ENCODE measurements at regions not wholly inside any gene's neighbourhood (a gene's known extent, or its start where the extent isn't known, plus 50 kb on each side); places are given as distances from the start of the nearest gene placed in this dataset.

GRCh38 chr17:77712578-77712977 is 245.9 kb upstream of the TNRC6C start:
- DNase-seq (ENCODE audit: extremely low read depth, low read depth), result no peak
- TF ChIP-seq CTCF (IDR thresholded peaks at IDR 0.05; ENCODE audit: low read depth, low read length), result no peak

- TF ChIP-seq CTCF (IDR thresholded peaks at IDR 0.05; ENCODE audit: low read depth, low read length), result no peak
These were observed 242.1 kb upstream of the TNRC6C start for GRCh38 chr17:77716289-77716926.

GRCh38 chr17:77717941-77718668 is 240.4 kb upstream of the TNRC6C start:
- DNase-seq (ENCODE audit: extremely low read depth, low read depth), result no peak
- TF ChIP-seq CTCF (IDR thresholded peaks at IDR 0.05; ENCODE audit: low read depth, low read length), result no peak

More at GRCh38 chr17:77716289-77716926, 242.1 kb upstream of the TNRC6C start:
- no peak for DNase-seq (ENCODE audit: extremely low read depth, low read depth)

DNA sequence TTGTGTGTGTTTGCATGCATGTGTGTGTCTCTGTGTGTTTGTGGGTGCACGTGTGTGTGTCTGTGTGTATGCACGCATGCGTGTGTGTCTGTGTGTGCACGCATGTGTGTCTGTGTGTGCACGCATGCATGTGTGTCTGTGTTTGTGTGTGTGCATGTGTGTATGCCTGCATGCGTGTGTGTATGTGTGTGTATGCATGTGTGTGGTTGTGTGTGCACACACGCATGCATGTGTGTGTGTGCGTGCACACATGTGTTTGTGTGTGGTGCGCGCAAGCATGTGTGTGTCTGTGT is 239.9 kb upstream of the TNRC6C start:
- no peak for DNase-seq (ENCODE audit: extremely low read depth, low read depth)
- no peak for TF ChIP-seq CTCF (IDR thresholded peaks at IDR 0.05; ENCODE audit: low read depth, low read length)

DNA sequence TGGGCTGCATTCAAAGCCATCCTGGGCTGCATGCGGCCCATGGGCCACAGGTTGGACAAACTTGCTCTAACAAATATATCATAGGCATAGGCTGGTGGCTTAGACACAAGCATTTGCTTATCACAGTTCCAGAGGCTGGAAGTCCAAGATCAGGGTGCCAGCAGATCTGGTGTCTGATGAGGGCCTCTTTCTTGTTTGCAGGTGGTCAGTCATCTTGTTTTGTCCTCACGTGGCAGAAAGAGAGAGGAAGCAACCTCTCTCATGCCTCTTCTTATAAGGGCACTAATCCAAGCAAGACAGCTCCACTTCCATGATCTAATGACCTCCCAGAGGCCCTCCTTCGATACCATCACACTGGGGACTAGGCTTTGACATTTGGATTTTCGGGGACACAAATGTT is 238.7 kb upstream of the TNRC6C start:
- TF ChIP-seq CTCF (IDR thresholded peaks at IDR 0.05; ENCODE audit: low read depth, low read length), result no peak

DNA sequence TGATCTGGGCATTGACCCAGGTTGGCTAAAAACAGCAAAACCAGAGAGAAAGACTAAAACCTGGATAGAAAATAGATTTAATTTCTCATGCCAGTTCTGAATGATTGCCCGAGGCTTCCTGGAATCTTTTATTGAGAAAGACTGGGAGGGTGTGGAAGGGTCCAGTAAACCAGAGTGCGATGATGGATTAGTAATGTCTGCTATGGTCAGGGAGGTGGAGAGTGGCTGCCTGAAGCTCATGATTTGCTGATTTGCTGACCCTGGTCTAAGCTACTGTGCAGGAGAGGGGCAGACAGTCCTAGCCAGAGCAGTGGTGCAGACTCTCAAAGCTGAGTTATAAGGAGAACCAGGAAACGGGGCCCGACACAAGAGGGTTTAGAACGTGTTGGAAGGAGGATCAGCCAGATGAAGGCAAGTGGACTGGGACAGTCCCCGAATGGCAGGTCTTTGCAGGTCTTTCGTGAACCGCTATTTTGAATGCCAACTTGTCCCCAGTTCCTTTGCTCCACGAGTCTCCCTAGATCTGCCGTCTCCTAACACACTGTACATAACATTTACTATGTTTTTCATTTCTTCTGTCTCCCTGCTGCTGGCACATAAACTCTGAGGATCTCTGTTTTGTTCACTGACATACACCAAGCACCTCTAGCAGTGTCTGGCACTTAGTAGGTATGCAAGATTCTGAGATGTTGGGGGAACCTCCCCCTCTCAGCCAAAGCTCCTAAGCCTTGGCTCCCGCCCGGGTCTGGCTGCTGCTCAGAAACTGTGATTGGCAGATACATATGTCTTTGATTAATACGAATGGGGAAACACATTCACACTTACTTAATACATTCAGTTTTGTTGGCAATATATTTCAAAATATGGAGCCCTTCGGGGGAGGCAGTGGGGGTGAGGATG is 237.3 kb upstream of the TNRC6C start:
- no peak for DNase-seq (ENCODE audit: extremely low read depth, low read depth)
- TF ChIP-seq CTCF (IDR thresholded peaks at IDR 0.05; ENCODE audit: low read depth, low read length), result no peak

More for the DNA sequence above, 238.7 kb upstream of the TNRC6C start:
- no peak for DNase-seq (ENCODE audit: extremely low read depth, low read depth)

- TF ChIP-seq CTCF (IDR thresholded peaks at IDR 0.05; ENCODE audit: low read depth, low read length), result no peak
- no peak for DNase-seq (ENCODE audit: extremely low read depth, low read depth)
These were observed 236.7 kb upstream of the TNRC6C start for GRCh38 chr17:77721846-77722160.

All from AG09319 (cell line).